ENCODE measurements at regions not wholly inside any gene's neighbourhood (a gene's known extent, or its start where the extent isn't known, plus 50 kb on each side); places are given as distances from the start of the nearest gene placed in this dataset.
"Not testable (repeated sequence)": the region's sequence is repeated elsewhere in the genome, so short reads cannot be mapped to it uniquely, and the experiment has no call there.

DNA sequence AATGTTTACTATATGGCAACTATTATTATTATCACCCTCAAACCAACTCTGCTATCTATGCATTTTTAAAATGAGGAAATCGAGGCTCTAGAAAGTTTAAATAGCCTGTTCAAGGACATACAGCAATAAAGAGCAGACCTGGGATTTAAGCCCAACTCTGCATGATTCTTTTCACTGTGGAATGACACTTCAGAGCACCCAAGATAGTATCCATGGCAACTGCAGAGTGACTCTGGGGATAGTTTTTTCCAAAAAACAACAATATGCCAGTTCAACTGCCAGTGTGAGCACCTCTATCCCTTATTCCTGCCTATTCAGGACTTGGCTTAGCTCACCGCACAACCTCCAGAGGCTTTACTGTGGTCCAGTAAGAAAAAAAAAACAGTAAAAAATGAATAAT, 293.9 kb downstream of the BRINP2 start:
- no peak for DNase-seq

DNA sequence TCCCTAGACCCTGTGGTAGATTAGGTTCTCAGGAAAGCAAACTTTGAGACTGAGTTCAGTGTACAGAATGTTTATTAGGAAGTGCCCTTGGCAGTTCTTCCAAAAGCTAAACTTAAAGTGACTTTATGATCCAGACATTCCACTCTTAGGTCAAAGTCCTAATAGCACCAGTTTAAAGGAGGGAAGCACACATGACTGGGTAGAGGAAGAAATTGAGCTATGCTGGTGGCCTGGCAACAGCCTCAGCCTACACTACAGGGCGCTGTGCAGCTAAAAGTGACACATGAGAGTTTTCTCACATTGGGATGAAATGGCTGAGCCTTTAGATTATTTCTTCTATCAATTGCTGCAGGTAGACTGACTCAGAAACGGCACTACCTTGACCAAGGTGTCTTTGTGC, 280.4 kb downstream of the BRINP2 start:
- DNase-seq, result no peak

DNA sequence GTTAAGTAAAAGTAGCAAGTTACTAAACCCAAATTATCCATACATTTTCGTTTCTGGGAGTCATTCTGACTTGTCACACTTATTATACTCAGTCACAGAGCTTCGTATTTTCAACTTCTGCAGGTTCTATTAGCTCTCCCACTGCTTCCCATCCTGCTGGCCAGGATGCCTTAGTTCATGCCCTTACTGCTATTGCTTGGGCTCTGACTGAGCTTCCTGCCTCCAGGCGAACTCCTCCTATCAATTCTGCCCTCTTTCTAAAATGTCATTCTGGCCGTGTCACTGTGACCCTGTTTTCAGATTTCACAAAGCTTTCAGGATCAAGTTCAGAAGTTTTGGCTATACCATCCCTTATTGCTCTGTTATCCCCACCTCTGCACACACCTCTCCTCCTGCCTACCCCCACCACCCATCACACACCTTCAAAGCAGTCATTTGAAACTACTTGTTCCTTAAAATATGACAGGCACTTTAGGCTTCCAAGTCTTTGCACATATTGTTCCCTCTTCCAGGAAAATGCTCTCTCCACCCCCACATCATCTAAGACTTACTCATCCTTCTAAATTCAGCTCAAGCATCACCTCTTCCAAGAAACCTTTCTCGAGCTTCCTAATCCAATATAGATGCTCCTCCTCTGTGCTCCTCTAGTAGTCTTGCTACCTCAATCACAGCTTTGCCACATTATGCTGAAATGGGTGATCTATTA, 278.0 kb downstream of the BRINP2 start:
- DNase-seq, result no peak

DNA sequence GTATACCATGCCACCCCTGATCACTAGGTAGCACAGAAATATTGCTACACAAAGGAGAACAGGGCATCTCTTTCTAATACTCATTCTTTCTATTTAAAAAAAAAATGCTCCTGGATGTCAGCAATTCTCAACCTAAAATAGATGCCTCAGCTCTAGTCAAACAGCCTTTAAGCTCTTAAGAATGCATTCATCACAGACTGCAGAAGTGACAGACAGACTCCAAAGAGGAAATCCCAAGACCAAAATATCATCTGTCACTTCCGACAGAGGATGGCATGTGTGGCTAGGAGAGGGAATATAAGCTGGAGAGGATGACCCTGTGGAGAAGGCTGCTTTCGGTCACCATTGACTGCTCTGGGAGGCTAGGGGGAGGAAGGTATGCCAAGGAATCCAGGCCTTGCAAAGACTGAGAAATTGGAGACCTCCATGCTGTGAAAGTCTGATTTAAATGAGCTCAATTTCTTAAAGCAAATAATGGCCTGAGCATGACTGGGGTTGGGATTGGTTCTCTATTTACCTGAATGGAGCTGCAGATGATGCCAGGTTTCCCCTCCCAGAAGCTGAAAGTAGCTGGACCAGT, 277.4 kb downstream of the BRINP2 start:
- DNase-seq, result no peak

DNA sequence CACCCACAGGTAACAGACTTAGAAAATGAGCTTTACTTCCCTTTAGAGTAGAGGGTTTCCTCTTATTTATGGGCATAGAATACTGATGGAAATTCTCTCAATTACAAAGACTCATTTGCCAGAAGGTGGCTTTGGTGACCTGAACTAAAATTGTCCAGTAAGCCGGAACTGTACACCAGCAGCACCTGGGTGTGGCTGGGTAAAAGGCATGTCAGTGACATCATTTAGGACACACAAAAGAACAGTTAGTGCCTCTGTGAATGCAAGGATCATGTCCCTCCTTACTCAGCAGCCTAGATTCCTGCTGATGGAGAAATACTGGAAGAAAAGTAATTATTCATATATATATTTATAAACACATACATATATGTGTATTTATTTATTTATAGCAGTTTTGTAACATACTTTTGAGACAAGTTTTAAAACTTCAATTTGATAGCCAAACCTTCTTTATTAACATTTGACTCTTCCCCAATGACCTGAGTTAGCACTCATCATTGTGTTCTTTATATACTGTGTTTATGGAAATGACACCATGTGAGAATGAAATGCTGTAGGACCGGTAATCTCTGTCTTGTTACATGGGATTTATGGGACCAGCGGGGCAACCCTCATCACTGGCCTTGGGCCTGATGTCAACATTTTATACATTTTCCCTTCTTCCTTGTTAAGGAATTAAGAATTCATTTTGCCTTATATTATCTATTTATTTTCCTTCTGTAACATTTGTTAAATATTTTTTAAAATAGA, 274.4 kb downstream of the BRINP2 start:
- DNase-seq, result no peak

DNA sequence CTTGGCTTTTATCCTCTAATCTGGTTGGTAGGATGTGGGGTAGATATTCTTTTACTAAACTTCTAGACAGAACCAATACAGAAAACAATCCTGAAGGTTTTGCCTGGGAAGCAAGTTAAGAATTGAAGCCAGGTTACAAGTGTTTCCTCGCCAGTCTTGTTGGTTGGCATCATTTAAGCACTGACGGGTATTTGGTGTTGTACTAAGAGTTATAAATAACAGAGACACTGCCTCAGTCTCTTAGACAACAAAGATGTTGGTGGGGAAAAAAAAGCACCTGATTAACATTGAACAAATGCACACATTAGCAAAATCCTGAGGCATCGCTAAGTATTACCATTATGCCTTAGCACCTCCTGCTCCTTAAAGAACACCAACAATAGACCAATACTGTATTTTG, 272.2 kb downstream of the BRINP2 start:
- no peak for DNase-seq

DNA sequence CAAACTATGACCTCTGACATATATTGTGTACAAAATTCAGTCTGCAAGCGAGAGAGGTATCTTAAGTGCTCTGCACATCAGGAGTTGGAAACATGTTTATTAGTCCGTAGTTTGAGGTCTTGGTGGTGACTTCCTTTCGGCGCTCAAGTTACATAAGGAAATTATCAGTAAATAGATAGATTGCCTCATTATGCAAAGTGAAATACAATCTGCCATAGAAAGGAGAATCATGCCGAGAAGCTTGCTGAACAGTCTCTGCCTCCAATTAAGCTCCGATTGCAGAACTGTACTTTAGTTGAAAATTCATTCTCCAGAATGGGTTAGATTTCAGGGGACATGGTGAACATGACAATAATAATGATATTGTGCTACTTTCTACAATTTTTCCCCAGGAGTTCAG, 271.8 kb downstream of the BRINP2 start:
- no peak for DNase-seq

DNA sequence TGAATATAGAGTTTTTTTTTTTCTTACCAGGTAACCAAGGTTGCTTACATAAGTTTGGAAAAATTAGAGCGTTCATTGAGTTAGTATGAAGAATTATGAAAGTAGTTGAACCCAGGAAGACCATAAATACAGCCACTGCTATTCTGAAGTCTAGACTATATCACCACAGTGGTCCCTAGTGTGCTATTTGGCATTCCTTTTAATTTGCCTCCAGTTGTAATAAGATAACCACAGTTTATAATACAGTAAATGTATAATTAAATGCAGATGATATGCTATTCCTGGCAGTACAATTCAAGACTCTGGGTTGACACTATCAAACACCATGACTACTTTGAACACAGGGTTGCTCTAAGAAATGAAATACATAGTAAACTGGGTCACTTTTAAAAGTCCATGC, 270.5 kb downstream of the BRINP2 start:
- DNase-seq, result no peak

DNA sequence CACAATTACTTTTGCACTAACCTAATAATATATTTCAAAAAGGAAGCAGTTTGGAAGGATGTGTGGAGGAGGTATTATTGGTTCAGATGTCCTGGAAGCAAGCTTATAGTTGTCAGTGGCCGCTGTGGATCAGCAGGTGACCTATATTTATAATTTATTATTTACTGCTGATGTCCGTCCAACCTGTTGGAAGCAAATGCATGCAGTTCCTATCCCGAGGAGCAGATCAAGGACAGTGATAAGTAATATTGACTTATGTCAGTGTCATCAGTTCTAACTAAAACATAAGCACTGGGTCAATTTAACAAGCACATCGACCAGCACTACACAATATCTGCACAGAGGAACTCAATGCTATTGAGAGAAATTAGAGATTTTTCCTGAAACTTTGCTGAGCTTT, 270.1 kb downstream of the BRINP2 start:
- DNase-seq, result no peak

DNA sequence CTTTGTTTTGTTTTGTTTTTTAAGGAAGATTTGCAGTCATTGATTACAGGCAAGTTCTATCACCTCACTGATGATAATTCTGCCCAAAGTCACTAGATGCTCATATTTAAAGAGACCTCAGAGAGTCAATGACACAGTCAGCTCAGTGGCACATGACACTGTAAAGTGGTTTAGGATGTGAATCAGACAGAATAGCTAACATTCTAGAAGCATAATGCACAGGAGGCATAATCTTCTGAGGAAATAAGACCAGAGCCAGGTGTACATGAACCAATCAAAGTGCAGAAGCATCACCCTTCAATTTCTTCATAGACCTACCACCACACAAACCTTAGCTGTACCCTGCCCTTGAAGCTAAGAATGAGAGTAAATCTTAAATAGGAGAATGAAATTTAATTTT, 268.5 kb downstream of the BRINP2 start:
- no peak for DNase-seq

DNA sequence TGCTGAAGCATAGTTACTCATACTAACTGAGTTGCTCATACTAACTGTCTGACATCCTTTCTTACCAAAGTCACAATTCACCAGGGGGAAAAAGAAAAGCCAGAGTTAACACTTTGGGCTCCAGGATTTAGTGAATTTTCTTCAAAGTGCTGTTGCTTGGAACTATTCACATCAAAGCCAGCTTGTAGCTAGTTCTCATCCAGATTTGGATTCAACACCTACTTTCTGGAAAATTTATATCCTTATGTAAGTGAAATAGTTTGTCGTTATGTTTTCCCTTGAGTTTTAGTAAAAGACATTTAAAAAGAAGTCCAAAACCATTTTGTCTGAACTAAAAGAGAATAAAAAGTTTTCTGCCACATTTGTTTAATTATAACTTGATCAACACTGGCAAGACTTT, 264.6 kb downstream of the BRINP2 start:
- no peak for DNase-seq

DNA sequence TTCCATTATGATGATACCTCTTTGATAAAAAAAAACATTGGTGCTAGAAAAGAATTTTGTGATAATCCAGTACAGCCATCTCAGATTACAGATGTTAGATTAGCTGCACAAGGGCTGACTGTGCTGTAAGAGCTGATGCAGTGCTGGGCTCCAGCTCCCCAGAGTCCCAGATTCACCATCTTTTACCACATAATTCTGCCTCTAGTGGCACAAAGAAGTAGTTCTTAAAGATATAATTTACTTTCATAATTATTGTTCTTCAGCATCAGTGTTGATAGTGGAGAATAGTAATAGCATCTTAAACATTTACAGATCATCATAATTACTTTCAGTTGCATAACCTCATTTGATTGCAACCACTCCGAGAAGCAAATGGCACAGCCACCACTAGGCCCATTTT, 262.1 kb downstream of the BRINP2 start:
- no peak for DNase-seq

DNA sequence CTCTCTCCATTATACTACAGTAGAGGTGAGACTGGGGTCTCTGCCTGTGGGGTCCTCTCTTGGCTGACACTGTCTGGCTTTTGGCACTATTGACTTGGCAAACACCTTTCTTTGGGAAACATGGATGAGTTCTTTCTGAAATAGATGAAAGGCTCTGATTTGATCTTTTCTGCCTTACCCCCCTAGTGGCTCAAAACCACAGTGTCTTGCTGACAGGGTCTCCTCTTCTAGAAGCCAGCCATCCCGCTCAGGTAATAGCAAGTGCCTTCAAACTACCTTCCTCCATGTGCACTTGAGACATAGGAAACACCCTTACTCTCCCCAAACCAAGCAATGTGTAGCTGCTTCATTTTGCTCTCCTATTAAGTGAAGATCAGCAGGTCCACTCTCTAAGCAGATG, 260.4 kb downstream of the BRINP2 start:
- no peak for DNase-seq

DNA sequence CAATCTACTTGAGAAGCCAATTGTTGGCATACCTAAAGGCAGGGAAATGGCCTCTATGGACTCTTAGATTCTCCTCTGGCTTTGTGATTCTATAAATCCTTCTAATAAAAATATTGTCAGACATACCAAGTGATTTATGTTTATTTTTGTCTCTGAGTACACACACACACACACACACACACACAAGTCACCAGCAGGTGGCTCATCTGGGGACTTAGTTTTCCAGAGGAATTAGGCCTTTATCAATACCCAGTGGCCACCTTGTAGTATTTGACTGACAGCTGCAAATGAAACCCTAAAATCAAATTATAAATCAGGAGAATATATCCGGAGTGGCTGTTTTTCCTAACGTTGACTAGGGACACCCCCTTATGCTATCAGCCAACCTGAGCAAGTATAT, 258.5 kb downstream of the BRINP2 start:
- no peak for DNase-seq

DNA sequence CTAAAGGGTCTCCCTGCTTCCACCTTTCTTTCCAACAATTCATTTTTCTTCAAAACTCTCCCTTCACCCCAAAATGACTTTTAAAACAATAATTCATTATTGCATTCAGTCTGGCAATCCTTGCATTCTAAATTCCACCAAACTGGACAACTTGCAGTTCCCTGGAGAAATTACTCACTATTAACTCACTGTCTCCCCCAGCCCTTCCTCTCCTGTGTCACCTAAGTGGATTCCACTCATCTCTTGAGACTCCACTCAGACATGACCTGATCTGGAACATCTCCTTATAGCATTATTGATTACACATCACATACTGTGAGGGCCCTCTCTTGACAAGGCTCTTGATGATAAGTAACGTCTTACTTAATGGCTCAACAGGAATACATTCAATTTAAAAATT, 257.1 kb downstream of the BRINP2 start:
- no peak for DNase-seq

DNA sequence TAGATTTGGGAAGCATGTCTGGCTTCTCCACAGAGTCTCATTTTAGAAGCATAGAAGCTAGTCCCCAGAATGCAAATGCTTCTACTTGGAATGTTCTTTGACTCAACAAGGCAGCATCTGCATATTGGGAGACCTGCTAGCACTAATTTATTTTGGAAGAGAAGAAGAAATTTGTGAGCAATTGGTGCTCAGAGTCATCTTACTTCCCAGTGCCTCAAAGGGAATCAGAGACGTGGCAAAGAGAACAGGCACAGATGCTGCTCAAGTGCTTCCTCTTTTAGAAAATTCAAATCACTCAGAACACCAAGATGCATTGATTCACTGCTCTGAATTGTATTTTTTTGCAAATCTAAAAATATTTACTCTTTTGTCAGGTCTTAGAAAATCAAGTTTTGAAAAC, 255.7 kb downstream of the BRINP2 start:
- no peak for DNase-seq

DNA sequence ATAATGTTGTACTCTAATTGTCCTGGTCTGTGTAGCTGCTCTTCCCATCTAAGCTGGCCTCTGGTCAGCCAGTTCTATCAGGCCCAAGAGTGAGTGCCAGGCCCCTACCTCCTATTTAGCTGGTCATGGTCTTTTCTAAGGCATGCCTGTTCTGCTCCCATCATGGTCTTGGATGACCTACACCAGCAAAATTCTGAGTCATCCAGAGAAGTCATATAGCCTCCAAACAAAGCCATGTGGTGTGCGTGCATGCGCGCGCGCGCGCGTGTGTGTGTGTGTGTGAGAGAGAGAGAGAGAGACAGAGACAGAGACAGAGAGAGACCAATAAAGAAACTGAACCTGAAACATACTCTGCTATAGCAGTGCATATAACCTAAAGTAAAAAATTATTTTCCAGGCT, 254.4 kb downstream of the BRINP2 start:
- no peak for DNase-seq

DNA sequence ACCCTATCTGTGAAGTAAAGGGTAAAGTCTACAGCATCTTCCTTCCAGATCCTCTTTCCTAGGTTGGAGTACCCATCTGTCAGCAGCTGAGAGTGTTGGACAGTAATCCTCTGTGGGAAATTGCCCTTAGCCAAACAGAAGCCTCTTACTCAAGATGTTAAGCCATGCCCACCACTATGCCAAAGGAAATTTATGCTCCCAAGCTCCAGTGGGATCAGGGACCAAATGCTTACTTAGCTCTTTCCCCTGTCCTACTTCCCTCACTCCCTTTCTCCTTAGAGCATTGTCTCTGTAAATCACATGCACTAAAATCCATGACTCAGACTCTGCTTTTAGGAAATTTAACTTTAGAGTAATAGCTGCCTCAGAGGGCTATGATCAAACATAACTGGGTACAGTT, 254.0 kb downstream of the BRINP2 start:
- no peak for DNase-seq

DNA sequence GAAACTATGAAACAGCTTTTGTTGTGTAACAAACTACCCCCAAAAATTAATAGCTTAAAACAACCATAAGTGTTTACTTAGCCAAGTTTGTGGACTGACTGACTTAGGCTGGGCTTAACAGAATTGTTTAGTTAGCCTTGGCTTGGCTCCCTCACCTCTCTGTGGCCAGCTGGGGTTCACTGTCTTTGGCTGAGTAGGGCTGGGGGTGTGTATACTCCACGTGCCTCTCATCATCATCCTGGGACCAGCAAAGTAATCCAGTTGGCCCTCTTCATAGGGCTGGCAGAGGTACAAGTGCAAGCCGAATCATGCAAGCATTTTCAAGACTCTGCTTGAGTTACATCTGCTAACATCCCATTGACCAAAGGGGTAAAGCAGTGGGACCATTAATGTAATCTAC, 252.3 kb downstream of the BRINP2 start:
- no peak for DNase-seq

DNA sequence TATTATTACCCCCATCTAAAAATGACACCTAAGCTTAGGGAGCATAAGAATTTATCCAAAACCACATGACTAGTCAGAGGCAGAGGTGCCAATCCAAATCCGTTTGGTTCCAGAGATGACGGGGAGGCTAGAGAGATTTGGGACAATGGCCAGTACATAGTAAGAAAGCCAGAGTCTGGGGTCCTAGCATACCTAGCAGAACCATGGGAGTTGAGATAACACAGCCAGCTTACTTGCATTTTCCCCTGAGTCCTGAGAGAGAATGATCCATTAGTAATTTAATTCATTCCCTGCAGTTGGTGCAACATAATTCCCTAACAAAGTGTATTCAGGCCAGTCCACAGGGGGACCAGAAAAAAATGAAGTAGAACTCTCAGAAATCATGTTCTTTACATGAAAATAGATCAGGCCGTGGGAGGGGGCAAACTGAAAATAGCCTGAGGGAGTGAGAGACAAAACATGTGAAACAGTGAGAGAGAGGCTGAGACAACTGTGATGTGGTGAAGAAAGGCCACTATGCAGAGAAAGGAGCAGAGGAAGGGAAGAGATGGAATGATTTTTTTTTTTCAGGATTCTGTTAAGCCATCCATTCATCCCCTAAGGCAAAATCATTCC, 243.3 kb downstream of the BRINP2 start:
- no peak for DNase-seq

DNA sequence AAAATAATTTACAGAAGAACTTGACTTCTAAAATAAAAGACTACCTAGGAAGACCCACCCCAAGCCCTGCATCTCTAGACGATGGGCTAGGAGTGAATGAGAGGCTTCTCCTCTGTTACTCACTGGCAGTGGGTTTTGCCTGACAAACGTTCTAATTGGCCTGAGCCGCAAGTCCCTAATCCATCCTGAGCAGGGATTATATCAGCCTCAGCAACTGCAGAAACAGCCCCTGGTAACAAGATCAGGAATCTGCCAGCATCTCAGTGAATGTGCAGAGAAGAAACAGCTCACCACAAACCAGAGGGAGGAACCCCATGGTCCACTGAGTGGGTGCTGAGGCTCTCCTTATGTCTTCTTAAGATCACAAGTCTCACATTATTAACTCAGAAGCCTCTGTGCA, 240.6 kb downstream of the BRINP2 start:
- no peak for DNase-seq

DNA sequence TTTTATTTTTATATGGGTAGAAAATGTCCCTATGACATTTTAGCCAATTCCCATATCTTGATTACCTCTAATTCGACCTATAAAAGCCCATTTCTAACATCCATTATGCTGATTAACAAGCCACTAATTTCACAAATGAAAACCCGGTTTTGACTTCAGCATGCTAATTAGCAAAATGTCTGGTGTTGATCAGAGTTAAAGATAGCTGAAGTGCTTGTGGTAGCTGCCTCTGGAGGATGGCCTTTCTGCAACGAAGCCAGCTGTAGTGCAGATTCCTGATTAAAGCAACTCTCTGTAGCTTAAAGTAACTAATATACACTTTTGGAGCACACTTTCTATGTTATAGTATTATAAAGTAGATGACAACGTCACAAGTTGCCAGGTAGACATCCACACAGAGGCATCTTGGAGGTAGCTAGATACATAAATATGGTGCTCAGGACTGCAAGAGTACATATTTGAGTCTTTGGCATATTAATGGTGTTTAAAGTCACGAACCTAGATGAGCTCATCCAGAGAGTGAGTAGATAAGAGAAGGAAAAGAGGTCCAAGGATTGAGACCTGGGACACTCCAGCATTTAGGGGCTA, 239.5 kb downstream of the BRINP2 start:
- no peak for DNase-seq

DNA sequence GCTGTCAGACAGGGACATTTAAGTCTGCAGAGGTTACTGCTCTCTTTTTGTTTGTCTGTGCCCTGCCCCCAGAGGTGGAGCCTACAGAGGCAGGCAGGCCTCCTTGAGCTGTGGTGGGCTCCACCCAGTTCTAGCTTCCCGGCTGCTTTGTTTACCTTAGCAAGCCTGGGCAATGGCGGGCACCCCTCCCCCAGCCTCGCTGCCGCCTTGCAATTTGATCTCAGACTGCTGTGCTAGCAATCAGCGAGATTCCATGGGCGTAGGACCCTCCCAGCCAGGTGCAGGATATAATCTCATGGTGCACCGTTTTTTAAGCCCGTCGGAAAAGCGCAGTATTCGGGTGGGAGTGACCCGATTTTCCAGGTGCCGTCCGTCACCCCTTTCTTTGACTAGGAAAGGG, 235.6 kb downstream of the BRINP2 start:
- not testable (repeated sequence) for DNase-seq

DNA sequence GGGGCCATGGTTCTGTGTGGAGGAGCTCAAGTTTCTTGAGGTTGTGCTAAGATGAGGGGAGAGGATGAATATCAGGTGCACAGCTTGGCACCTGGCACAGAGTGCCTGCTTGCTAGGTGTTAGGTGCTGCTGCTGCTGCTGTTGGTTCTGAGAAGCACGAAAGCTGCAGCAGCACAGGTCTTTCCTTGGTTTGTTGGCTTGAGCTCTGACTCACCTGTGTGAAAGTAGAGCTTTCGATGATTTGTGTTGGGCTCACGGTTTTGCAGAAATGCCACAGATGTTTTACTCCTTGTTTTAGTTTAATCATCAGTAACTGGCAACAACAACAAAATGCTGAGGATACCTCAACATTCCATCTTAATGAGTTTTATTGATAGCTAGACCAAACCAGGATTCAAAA, 221.6 kb downstream of the BRINP2 start:
- no peak for DNase-seq

All from suppressor macrophage treated with lipopolysaccharide for 1 hour (primary cell).